Activated CD4-positive, alpha-beta T cell treated with anti-CD3 and anti-CD28 coated beads, Interleukin-2, Interleukin-4, amounts not matched to agents 100 ng/mL and 50 ng/mL, durations not matched to agents 16 hours and 8 hours (primary cell): ENCODE measurements at regions not wholly inside any gene's neighbourhood (a gene's known extent, or its start where the extent isn't known, plus 50 kb on each side); places are given as distances from the start of the nearest gene placed in this dataset.

Source experiments
- DNase-seq: peaks from one replicate; pipeline ENCODE4 v3.0.0-alpha.2; 2020; ENCODE audit warnings: low spot score

GRCh38 chr5:74027732-74028338, 401.8 kb downstream of the ARHGEF28 start:
- DNase-seq, result no peak

GRCh38 chr5:74026310-74026709, 400.3 kb downstream of the ARHGEF28 start:
- DNase-seq, result no peak

DNA sequence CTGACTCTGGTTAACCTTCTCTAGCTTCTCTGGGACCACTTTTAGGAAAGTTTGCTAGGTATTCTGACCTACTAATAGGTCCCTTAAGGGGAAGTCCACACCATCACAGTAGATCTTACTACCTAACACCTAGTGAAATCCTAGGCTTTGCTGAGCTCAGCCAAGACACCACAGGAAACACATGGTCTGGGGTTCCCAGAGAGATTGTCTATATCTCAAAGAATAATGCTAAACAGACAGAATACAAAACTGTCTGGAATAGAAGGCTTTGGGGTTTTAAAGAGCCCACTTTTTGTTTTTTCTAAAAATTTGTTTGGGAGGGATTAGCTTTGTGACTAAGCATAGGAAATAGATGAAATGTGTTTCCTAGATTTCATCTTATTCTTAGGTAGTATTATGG, 395.1 kb downstream of the ARHGEF28 start:
- DNase-seq, result no peak

DNA sequence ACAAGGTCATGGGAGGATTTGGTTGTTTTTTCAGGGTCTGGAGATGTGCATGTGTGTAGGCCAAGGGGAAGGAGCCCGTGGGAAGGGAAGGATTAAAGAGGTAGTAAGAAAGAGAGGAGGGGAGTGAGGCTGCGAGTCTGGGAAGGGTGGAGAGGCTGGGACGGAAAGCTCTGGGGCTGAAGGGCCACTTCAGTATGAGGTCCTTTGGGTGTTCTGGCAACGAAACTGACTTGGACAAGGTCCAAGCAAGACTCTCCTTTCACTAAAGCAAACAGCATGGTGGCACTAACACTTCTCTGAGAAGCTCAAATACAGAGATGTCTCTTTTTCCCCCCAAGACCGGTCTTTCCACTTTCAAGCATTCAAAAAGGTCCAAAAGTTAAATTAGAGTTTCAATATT, 394.5 kb downstream of the ARHGEF28 start:
- DNase-seq, result no peak

GRCh38 chr5:74019923-74020322, 393.9 kb downstream of the ARHGEF28 start:
- no peak for DNase-seq

- no peak for DNase-seq
Measured at GRCh38 chr5:74017786-74018211, 391.8 kb downstream of the ARHGEF28 start.

GRCh38 chr5:74017112-74017511, 391.1 kb downstream of the ARHGEF28 start:
- no peak for DNase-seq

DNA sequence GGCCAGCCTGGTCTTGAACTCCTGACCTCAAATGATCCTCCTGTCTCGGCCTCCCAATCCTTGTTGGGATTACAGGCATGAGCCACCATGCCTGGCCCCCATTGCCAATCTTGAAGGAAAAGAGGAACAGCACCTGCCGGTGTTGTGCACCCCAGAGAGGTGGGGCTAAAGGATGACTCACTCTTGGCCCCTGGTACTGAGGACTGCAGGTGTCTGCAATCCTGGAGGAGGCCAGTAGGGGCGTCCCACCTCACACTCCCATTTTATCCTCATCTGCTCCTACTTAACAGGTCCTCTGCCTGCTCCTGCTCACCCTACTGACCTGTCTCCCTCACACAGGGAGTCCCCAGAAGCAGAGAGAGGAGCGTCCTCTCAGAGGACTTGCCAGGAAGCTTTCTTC, 390.4 kb downstream of the ARHGEF28 start:
- no peak for DNase-seq

DNA sequence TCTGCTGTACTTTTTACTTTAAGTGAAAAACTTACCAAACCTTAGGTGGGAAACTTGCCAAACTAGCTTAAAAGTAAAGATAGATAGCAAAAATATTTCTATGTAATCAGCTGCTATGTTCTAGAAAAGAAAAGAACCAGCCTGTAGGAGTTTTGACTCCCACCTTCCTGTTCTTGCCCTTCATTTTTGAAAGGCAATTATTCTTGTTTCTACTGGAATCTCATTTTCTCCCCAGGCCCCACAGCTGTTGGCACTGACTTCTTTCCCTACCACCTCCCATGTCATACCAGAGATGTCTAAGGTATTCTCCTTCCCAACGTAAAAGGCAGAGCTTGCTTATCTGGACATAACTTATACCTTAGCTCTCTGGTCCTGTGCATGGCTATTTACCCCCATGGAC, 389.7 kb downstream of the ARHGEF28 start:
- no peak for DNase-seq

- no peak for DNase-seq
Measured at GRCh38 chr5:74013222-74013621, 387.2 kb downstream of the ARHGEF28 start.

GRCh38 chr5:74009502-74009901, 383.5 kb downstream of the ARHGEF28 start:
- no peak for DNase-seq

DNA sequence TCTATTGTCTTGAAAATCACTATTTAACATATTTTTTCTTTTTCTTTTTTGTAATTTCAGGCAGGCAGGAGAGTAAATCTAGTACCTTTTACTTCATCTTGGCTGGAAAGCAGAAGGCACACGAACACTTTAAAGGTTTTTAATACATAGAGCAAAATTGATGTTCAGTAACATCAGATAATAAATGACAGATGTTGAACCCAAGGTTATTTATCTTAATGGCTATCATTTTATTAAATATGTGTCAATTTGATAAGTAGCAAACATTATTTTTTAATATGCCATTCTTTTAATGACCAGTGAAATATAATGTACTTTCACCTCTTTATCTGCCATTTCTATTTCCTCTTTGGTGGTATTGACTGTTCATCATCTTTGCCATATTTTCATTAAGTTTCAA, 381.2 kb downstream of the ARHGEF28 start:
- no peak for DNase-seq

- DNase-seq, result no peak
Measured at GRCh38 chr5:73999297-73999696, 373.3 kb downstream of the ARHGEF28 start.

- DNase-seq, result no peak
Measured at GRCh38 chr5:73998489-73998888, 372.5 kb downstream of the ARHGEF28 start.

- no peak for DNase-seq
Measured at GRCh38 chr5:73997960-73998359, 372.0 kb downstream of the ARHGEF28 start.

DNA sequence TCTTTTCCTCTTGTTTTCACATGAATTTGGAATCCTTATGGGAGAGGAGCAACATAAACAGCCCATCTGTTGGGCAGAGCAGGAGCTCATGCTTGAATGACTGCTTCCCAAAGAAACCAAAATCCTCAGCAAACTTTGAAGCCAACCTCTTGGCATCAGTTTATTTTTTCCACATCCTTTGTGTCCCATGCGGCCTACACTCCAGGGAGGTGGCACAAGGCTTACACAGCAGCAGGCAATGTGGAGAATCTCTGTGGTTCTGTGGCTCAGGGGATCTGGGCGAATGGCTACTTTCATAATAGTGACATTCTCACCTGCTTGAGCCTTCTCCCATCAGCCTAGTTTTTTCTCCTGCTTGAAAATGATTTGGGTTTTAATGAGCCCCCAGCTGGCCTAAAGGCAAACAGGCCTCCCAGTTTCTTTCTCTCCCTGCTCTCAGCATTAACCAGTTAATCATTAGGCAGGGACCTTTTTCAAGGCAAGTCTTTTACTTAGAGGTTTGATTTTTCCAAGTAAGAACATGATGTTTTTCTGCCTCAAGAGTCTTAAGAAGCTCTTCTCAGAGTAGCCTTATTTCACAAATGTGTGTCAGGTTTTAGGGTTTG, 370.3 kb downstream of the ARHGEF28 start:
- DNase-seq, result no peak

DNA sequence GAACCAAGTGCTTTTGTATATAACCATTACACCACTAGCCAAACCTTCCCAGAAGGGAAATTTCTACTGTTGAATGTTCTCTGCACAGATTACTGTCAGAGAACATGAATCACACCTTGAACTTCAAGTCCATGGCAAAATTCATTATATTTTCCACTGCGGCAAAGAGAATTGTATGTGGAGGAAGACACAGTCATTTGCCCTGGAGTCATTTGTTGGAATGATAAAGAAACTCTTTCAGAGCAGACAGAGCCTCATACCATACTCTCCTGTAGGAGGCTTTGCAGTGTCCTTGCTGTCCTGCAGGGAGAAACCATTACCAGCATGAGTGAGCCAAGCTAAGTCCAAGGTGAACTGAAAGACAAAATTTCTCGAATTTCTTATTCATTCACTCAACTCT, 369.0 kb downstream of the ARHGEF28 start:
- DNase-seq, result no peak
